ENCODE measurements at regions not wholly inside any gene's neighbourhood (a gene's known extent, or its start where the extent isn't known, plus 50 kb on each side); places are given as distances from the start of the nearest gene placed in this dataset.
A peak's percentile ranks its signal among the peaks of the same experiment; 100 is the strongest.

GRCh38 chr1:201647094-201647493, 108.2 kb downstream of the NAV1 start:
- no peaks in the 10 kb centered on the region for H3K36me3 ChIP-seq (ENCODE audit: insufficient read depth, low read length)
- no peaks in the 10 kb centered on the region for H3K27me3 ChIP-seq (ENCODE audit: insufficient read depth, low read depth, low read length)
- no peak for TF ChIP-seq POLR2AphosphoS5 (IDR thresholded peaks at IDR 0.05)
- no peak for TF ChIP-seq MXI1 (conservative IDR thresholded peaks at IDR 0.05; ENCODE audit: poor library complexity, severe bottlenecking)
- no peak for TF ChIP-seq EZH2 (IDR thresholded peaks at IDR 0.05; ENCODE audit: borderline replicate concordance, insufficient read depth, low read length, poor library complexity, severe bottlenecking)
- no peaks in the 10 kb centered on the region for H3K9me2 ChIP-seq (ENCODE audit: insufficient read depth, low read length)
- H3K4me3 ChIP-seq (ENCODE audit: low read length) = peak overlapping the region; percentile 100
- no peaks in the 10 kb centered on the region for H3F3A ChIP-seq (ENCODE audit: insufficient read depth, low read length, poor library complexity, severe bottlenecking)
- H3K27ac ChIP-seq (ENCODE audit: low read length) = peak overlapping the region; percentile 99
- H3K4me2 ChIP-seq (ENCODE audit: low read length) = peak overlapping the region; percentile 89
- no peaks in the 10 kb centered on the region for H3K9me3 ChIP-seq (ENCODE audit: low read length)
- peaks cover 56% of the 10 kb centered on the region for H3K79me2 ChIP-seq (replicated peaks; ENCODE audit: insufficient read depth, low read length)
- peaks cover 3% of the 10 kb centered on the region for H4K20me1 ChIP-seq (ENCODE audit: insufficient read depth)
- H2AFZ ChIP-seq (ENCODE audit: low read depth, low read length) = no peak overlapping the region
- peak overlapping the region; percentile 99 for H3K9ac ChIP-seq (ENCODE audit: low read length)

- H2AFZ ChIP-seq (ENCODE audit: low read depth, low read length) = peak overlapping the region; percentile 45
- peak overlapping the region; percentile 99 for H3K27ac ChIP-seq (ENCODE audit: low read length)
- H3K79me2 ChIP-seq (replicated peaks; ENCODE audit: insufficient read depth, low read length) = peaks cover 62% of the 10 kb centered on the region
- no peaks in the 10 kb centered on the region for H3K36me3 ChIP-seq (ENCODE audit: insufficient read depth, low read length)
- peak overlapping the region; percentile 99 for H3K9ac ChIP-seq (ENCODE audit: low read length)
- H3K9me2 ChIP-seq (ENCODE audit: insufficient read depth, low read length) = no peaks in the 10 kb centered on the region
- H3K4me2 ChIP-seq (ENCODE audit: low read length) = peak overlapping the region; percentile 89
- TF ChIP-seq CTCF (IDR thresholded peaks at IDR 0.05; ENCODE audit: poor library complexity, severe bottlenecking) (no peak), RAD21 (conservative IDR thresholded peaks at IDR 0.05) (no peak)
- peak overlapping the region; percentile 100 for H3K4me3 ChIP-seq (ENCODE audit: low read length)
- H4K20me1 ChIP-seq (ENCODE audit: insufficient read depth) = peaks cover 9% of the 10 kb centered on the region
- no peaks in the 10 kb centered on the region for H3K27me3 ChIP-seq (ENCODE audit: insufficient read depth, low read depth, low read length)
- no peaks in the 10 kb centered on the region for H3K9me3 ChIP-seq (ENCODE audit: low read length)
- no peaks in the 10 kb centered on the region for H3F3A ChIP-seq (ENCODE audit: insufficient read depth, low read length, poor library complexity, severe bottlenecking)
These were observed 108.8 kb downstream of the NAV1 start for GRCh38 chr1:201647722-201648065.

DNA sequence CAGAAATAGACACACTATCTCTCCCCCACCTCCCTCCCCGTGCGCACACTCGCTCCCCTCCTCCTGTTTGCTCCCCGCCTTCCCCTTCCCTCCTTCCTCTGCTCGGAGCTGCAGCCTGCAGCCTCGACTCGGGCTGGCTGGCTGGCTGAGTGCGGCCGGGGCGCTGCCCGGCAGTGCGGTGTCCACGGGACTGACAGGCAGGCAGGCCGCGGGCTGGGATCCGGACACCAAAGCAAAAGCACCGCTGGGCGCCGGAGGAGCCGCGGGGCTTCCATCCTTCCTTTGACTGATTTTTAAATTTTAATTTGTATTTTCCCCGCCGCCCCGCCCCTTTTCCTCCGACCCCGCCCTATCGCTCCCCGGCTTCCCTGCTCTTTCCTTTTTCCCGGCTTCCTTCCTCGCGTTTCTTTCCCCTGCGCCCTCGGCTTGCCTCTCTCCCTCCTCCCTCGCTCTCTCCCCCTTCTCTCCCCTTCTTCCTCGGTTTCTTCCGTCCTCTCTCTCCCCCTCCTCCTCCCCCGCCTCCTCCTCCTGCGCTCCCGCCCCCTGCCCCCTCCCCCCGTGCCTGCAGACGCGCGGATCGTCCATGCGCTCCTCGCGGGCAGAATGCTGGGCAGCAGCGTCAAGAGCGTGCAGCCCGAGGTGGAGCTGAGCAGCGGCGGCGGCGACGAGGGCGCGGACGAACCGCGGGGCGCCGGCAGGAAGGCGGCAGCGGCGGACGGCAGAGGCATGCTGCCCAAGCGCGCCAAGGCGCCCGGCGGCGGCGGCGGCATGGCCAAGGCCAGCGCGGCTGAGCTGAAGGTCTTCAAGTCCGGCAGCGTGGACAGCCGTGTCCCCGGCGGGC, 109.4 kb downstream of the NAV1 start:
- TF ChIP-seq EP300 (conservative IDR thresholded peaks at IDR 0.05; ENCODE audit: poor library complexity, severe bottlenecking) (peak; percentile 37), MXI1 (conservative IDR thresholded peaks at IDR 0.05; ENCODE audit: poor library complexity, severe bottlenecking) (peak; percentile 89), TAF1 (IDR thresholded peaks at IDR 0.05; ENCODE audit: low read depth) (peak; percentile 85), SMC3 (conservative IDR thresholded peaks at IDR 0.05; ENCODE audit: poor library complexity) (peak; percentile 45), EZH2 (IDR thresholded peaks at IDR 0.05; ENCODE audit: borderline replicate concordance, insufficient read depth, low read length, poor library complexity, severe bottlenecking) (no peak), CTCF (IDR thresholded peaks at IDR 0.05; ENCODE audit: poor library complexity, severe bottlenecking) (no peak), REST (IDR thresholded peaks at IDR 0.05; ENCODE audit: borderline replicate concordance) (peak; percentile 72), POLR2AphosphoS5 (IDR thresholded peaks at IDR 0.05) (peak; percentile 92), RAD21 (conservative IDR thresholded peaks at IDR 0.05) (peak; percentile 40)
- Histone ChIP-seq H2AFZ (ENCODE audit: low read depth, low read length) (no peak overlapping the region), H3K79me2 (replicated peaks; ENCODE audit: insufficient read depth, low read length) (peaks cover 68% of the 10 kb centered on the region), H3K9me3 (ENCODE audit: low read length) (no peaks in the 10 kb centered on the region), H3K9me2 (ENCODE audit: insufficient read depth, low read length) (no peaks in the 10 kb centered on the region), H3K4me3 (ENCODE audit: low read length) (peak overlapping the region; percentile 100), H3F3A (ENCODE audit: insufficient read depth, low read length, poor library complexity, severe bottlenecking) (no peaks in the 10 kb centered on the region), H3K36me3 (ENCODE audit: insufficient read depth, low read length) (no peaks in the 10 kb centered on the region), H3K27ac (ENCODE audit: low read length) (peak overlapping the region; percentile 99), H3K27me3 (ENCODE audit: insufficient read depth, low read depth, low read length) (no peaks in the 10 kb centered on the region), H3K4me2 (ENCODE audit: low read length) (peak overlapping the region; percentile 89), H3K9ac (ENCODE audit: low read length) (peak overlapping the region; percentile 99), H4K20me1 (ENCODE audit: insufficient read depth) (peaks cover 15% of the 10 kb centered on the region)
